ENCODE measurements at regions not wholly inside any gene's neighbourhood (a gene's known extent, or its start where the extent isn't known, plus 50 kb on each side); places are given as distances from the start of the nearest gene placed in this dataset.

DNA sequence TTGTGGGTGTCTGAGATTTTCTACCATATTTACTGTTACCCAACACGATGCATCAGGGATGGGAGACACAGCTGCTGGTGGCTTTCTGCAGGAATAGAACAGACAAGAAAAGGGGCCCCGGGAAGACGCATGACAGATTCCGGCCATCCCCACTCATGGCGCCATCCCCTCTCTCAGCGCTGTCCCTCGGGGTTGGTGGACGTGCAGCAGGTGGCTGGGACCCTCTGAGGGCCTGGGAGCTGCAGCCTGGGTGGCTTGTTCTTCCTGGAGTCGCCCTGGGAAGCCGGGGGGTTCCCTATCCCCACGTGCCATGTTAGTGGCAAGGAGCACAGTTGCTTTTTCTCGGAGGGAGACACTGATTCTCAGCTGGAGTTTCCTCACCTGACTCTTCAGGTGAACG lies 1123.3 kb downstream of the BRD1 start:
- DNase-seq, result no peak

DNA sequence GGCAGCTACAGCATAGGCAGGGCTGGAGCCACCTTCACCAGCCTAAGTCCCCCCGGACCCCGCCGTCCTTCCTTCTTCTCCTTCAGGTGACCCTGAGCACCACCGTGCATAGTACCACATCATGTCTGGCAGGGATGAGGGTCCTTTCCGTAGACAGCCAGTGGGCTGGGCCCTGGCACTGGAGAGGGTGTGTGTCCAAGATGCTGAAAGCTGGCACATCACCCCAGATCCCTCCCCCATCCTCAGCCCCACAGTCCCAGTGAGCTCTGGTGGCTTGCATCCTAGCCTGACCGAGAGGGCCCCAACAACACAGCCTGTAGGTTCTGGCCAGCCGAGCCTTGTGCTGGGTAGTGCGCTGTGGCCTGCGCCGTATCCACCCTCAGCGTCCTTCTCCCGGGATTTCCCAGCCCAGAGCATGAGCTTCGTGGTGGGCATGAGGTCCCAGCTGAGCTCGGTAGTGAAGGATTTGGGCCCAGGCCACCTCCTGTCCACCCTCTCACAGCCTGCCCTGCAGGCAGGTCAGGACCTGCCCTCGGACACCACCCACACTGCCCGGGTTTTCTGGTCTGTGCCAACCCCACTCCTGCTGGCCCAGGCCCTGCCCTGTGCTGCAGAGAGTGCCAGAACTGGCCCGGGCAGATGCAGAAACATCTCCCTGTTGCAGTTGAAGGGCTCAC lies 1124.3 kb downstream of the BRD1 start:
- no peak for DNase-seq

DNA sequence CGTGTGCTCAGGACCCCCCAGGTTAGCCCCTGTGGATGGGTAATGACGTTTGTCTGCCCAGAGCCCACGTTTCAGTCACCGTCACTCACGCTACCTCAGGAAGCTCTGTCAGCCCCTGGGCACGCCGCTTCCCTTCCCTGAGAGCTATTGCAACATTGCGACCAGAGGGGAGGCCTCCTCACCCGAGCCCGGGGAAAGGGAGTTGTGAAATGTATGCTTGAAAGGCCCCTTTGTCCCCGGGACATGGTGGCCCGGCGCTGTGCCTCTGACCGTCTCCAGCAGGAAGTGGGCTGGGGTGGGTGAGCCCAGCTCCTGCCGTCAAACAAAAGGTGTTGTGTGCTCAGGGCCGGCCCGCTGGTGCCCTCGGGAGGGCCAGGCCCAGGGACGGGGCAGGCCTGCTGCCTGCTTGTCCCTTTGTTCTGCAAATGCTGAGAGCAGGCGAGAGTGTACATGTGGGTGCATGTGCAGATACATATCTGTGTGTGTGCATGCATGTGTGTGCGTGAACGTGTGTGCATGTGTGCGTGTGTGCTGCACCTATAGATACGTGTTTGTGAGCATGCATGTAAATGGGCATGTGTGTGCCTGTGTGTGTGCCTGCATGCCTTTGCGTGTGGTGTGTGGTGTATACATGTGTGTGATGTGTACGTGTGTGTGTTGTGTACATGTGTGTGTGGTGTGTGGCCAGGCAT lies 1125.0 kb downstream of the BRD1 start:
- peak in 1 of 2 donors; percentile 9 for DNase-seq

DNA sequence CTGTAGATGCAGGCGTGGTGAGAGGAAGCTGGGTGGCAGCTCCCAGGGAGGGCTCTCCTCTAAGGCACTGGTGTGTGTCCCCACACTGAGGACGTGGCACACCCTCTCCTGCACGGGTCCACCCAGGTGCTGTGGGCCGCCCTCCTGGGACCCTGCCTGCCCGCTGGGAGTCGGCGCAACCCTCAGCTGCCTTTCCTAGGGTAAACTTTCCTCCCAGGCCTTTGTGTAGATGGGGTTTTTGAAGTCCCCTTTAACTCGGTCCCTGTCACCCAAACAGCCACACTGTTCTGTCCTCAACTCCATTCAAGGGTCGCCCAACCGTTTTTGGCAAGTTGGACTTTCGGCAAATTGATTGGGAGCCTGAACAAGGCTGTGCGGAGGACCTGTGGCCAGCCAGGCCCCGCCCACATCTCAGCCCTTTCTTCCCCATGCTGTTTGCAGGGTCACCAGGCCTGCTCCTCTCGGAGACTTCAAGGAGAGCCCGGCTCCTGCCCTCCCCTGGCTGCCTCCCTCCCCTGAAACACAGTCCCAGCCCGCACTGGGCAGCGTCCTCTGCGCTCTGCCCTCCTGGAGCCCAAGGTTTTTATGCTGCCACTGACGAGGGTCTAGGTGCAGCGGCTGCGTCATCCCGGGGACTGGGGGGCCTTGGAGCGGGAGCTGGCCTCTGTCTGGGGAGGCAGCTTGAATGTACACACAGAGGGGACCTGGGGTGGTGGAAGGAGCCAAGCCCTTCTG lies 1126.2 kb downstream of the BRD1 start:
- DNase-seq, result no peak

DNA sequence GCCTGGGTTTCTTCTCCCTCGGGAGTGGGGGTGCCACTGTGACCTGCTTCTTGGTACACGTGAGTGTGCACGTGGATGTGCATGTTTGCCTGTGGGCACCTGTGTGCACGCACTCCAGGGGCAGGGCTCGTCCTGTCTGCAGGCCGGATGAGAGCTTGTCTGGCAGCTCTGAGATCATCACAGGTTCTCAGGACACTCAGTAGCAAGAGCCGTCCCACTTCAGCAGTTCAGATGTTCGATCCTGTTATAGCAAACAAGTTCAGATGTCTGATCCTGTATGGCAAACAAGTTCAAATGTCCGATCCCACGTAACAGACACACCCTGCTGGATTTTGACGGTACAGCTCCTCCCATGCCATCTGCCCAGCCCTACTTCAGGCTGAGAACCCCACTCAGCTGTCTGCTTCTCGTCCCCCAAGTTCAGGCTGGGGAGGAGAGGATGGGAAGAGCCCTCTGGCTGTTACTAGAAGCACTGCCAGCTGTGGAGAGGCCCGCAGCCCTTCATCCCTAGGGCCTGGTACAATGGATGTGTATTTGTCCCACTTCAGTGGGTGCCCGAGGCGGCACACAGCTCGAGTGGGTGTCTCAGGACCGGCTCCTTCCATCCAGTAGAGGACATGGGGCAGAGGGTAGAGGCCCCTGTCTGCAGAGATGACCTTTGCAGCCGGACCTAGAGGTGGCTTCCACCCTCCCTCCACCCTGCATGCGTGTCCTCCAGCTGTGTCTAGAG lies 1126.9 kb downstream of the BRD1 start:
- no peak for DNase-seq

DNA sequence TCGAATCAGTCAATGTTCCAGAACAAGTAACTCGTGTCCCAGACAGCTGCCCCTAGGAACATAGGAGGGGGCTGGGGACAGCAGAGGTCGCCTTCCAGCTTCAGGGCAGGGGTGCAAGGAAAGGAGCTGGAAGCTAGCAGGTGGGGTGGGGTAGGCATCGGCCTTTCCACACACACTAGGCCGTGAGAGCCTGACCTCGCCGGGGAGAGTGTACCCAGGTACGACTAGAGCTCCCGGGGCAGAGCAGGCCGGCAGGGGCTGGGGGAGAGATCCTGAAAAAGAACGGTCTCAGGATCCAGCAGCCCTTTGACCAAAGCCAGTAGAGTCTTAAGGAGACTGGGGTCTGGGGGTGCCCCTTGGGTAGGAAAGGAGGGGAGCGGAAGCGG lies 1127.5 kb downstream of the BRD1 start:
- DNase-seq, result no peak

DNA sequence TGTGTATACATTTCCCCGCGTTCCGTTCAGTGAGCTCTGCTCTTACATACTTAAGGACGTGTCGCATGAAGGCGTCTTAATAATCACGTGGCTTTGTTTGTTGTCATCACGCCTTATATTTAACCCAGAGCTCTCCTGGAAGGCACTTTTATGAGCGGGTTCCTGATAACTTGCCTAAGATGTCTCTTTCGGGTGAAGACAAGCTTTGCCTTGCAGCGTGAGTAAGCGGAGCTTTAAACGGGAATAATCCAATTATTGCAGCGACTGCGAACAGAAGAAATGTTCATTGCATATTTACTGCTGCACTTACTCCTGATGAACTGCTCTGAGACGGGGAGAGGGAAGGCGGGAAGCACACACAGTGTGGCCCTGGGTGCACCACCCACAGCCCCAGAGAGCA lies 1128.2 kb downstream of the BRD1 start:
- no peak for DNase-seq

DNA sequence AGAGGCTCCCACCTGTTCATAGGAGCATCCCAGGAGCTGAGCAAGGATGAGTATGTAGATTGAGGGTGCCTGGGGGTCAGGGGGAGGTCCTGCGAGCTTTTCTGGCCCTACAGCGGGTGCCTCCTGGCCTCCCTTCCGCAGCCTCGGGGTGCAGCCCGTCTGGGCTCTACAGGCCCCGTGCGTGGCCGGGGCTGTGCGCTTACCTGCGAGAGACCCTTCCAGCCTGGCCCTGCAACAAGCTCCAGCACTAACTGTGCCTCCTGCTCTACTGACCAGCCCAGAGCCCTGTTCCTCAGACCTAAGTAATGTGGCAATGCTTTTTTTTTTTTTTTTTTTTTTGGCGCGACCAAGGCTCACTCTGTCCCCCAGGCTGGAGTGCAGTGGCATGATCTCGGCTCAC lies 1129.1 kb downstream of the BRD1 start:
- no peak for DNase-seq

DNA sequence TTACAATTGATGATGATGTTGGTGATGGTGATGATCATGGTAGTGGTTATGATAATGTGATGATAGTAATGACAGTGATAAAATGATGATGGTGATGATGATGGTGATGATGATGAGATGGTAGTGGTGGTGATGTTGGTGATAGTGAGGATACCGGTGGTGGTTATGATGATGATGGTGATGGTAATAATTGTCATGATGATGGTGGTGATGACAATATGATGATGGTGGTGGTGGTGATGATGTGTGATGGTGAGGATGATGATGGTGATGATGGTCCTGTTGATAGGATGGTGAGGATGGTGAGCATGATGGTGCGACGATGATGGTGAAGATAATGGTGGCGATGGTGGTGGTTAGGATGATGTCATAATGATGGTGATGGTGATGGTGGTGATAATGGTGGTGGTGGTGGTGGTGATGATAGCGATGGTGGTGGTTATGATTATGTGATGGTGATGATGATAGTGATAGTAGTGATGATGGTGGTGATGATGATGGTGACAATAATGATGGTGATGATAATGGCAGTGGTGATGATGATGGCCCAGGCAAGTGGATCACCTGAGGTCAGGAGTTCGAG lies 1129.9 kb downstream of the BRD1 start:
- no peak for DNase-seq

DNA sequence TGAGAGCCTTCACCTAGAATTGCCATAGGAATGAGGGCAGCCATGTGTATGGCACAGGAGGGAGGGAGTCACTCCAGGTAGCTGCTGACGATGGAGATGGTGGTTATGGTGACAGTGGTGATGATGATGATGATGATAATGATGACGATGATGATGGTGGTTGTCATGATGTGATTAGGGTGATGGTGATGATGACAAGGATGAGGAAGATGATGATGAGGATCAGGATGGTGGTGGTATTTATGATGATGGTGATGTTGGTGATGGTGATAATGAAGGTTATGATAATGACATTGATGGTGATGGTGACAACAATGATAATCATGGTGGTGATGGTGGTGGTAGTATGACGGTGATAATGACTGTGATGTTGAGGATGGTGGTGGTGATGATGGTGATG lies 1130.5 kb downstream of the BRD1 start:
- DNase-seq, result no peak

DNA sequence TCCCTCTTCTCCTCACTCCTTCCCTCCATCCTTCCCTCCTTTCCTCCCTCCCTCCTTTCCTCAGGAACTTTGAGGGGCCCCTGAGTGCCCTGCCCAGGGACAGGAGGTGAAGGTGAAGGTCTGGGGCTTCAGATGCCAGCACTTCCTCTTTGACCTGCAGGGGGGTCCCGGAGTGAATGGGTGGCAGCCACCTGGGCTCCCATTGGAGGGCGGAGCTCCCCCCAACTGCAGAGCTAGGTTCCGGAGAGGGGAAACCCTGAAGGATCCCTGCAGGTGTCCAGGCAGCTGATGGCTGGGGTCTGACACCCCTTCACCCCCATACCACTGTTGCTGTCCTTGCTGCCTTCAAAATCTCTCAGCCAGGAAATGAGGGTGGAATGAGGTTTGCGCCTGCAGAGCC lies 1131.3 kb downstream of the BRD1 start:
- DNase-seq, result no peak

DNA sequence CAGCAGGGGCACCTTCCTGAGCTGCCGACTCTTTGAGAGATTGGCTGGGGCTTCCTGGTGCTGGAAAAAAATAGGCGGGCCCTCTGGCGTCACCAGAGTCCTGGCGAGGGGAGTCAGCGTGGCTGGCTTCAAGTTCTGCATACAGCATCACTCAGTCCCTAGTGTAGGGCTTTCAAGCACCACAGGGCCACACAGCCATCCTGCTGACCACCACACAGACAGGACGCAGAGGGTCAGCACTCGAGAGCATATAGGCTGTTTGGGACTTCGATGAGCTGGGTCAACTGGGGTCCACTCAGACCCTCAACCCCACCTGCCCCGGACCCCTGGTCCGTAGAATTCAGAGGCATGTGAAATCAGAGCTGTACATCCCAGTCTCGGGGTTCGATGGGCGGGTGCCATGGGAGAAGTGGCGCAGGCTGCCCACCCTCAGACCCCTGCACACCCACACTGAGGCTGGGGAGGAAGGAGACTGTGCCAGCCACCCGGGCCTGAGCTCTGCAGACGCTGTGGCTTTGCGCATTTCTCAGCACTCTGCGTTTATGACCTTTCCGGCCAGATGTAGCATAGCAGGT lies 1131.9 kb downstream of the BRD1 start:
- DNase-seq, result no peak

DNA sequence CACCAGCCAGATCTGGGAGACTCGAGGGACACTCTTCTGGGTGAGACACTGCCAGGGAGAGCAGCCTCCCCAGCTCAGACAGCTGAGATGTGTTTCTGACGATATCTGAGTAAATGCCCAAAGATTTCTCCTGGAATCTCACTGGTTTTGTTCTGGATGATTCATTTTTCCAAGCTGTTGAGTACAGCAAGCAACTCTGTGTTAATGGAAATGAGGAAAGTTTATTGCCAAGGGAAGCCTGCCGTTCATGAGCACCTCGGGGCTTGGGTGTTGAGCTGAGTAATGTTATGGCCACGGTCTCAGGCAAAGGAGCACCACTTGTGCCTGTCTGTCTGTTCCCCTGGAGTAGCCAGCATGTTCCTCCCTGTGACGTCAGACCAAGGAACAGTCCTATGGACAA lies 1132.4 kb downstream of the BRD1 start:
- no peak for DNase-seq

DNA sequence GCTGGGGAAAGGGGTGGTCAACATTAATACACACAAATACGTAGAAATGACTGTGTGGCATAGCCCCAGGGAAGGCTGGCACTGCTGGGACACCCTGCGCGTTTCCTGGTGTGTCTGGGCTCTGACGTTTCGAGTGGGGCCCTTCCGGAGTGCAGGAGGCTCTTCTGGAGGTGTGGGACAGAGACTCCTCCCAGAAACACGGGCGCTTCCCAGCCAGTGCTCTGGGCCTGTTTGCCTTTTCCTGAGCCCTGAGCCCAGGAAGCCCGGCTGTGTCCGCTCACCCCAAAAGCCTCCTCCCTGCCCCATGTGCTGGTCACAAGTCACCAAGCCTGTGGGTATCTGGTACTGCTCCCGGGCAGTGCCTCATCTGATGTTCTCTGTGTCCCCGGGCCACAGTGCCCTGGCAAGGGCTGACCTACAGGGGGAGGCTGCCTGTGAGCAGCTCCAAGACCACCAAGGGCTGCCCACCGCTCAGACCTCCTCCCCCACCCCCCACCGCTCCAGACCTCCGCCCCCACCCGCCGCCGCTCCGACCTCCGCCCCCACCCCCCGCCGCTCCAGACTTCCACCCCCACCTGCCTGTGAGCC lies 1133.3 kb downstream of the BRD1 start:
- no peak for DNase-seq

DNA sequence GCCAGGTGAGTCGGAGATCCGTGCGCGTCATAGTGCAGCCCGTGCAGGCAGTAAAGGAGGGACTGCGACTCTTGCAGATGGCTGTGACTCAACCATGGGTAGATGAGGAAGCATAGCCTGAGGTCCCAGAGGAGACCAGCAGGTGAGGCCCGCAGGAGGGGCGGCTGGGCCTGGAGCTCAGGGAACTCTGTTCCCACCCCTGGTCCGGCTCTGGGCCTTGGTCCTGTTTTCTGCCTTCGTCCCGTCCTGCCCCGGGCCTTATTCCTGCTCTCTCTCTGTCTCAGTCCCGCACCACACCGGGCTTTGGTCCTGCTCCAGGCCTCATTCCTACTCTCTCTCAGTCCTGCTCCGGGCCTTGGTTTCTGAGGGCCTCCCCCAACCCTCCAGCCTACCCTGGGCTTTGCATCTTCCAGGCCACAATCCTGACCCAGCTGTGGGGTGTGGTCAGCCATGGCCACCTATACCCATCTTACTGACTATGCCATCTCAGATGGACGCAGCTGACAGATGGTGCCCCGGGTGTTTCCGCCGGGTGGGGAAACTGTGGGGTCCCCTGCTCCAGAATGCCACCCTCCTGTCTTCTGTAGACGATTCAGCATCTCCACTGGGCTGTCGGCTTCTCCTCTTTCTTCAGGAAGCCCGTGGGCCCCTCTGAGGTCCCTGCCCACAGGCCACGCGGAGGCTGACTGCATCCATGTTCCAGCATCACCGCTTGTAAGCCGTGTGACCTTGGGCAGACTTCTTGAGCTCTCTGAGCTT lies 1134.1 kb downstream of the BRD1 start:
- no peak for DNase-seq

DNA sequence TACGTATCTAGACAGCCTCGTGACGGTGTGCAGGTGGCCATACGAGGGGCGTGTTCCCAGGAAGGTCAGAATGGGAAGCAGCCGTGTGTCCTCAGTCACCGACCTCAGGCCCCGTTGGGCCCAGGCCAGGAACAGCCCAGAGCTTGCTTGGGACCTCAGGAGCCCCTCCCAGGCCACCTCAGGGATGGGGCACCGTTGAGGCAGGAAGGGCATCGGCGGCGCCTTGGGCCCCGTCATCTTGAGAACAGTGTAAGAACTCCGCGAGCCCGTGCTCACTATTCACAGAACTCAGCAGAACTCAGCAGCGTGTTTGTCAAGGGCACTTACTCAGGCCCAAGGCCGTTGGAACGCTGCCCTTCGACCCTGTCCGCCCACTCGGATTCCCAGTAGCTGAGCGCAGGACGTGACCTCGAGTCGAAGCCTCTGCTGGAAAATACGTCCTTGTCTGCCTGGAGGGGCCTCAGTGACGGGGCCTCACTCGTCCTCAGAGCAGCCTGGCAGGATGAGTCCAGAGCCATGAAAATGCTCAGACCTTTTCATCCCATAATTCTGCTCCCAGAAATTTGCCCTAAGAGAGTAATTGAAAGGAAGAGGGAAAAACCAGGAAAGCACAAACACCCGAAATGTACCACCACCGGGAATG lies 1134.8 kb downstream of the BRD1 start:
- DNase-seq, result no peak

DNA sequence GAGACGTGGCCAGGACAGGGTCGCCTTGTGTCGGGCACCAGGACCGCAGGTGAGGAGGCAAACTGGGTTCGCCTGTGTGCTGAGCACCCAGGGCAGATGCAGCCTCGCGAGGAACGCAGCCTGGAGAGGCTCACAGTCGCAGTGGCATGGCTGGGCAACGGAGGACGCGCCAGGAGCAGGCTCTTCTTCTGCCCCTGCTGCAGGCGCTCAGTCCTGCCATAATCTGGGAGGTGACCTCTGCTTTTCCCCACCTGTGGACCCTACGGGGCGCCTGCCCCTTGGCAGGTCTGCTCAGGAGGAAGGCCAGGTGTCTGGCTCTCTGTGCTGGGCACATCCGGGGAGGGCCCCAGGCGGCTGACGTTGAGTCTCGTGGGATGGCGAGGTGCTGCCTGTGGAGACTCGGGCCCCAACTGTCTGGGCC lies 1136.2 kb downstream of the BRD1 start:
- DNase-seq, result no peak

DNA sequence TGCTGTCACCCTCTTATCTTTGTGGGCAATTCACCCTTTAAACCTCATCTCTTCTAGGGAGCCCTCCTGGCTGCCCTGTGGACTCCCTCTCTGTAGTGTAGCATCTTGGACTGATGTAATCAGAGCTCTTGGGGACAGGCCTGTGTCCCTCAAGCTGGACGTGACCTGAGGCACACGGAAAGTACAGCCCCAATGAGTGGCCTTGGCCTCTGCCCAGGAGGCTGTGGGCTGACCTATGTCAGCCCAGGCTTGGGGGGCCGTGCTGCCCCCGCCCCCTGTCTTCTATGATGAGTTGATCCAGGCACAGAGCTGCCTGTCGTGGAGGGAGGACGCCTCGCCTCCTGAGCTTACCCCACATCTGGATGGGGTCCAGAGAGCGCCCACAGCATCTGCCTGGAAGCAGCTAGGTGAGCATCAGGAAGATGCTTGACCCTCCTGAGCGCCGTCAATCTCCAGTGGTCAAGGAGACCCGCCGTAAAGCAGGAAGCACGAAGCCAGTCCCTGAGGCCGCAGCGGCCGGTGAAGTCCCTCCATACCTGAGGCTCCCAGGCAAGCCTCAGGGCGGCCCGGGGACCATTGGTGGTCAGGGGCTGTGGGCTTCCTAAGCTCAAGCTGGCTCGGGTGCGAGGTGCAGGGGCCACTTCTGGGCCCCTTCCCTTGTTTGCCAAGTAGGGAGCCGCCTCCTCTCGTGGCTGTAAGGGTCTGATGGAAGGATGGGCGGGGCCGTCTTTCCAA lies 1136.9 kb downstream of the BRD1 start:
- DNase-seq, result no peak

DNA sequence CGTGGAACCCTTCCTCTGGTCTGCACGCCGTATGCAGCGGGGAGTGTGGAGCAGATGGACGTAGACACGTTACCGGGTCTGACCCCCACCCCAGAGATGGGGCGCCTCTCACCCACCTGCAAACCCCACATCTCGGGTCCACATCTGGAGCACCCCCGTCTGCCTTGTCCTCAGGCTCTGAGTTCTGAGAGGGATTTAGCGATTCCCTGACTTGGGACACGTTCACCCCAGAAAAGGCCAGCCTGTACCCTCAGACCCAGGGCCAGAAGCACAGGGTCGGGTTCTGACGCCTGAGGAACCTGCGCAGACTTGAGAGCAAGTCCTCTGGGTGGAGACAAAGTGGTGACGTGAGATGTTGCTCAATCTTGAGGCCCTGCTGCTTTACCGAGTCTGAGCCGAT lies 1138.5 kb downstream of the BRD1 start:
- DNase-seq, result no peak

DNA sequence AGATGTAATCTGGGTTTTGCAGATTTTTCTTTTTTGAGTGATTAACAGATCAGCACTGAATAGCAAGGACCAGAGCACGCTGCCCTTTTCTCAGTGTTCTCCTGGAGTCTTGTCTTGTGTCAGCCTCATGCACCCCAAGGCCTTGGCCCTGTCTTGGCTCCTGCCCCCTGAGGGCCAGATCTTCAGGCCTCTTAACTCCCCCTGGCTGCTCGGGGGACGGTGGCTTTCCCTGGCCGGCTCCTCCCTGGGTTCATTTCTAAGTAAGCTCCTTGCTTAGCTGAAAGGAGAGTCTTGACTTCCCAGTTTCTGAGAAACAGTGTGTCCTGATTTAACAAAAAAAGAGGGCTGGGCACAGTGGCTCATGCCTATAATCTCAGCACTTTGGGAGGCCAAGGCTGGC lies 1139.3 kb downstream of the BRD1 start:
- no peak for DNase-seq
